PC-3 (cell line): ENCODE measurements at regions not wholly inside any gene's neighbourhood (a gene's known extent, or its start where the extent isn't known, plus 50 kb on each side); places are given as distances from the start of the nearest gene placed in this dataset.

ENCODE experiments used
- ATAC-seq: fragments of 200-7000 bp; cut with Tn5 transposase; 2 replicates; pipeline ENCODE4 v1.9.1; 2020; ENCODE audit warnings: mild to moderate bottlenecking, moderate library complexity
- BruUV-seq: library from RNA; stranded (reverse); fragments of 400-500 nt; replicated peaks from 2 replicates; lab custom pipeline; 2021; lab: Mats Ljungman, UMichigan
- CTCF ChIA-PET: fragments of 300-600 bp; sonication (Branson Sonifier 250); formaldehyde crosslinking; loops from one replicate; lab custom pipeline; 2022; ENCODE audit warnings: antibody characterized with exemption; lab: Charles Lee
- POLR2A ChIA-PET: fragments of 300-600 bp; sonication (Branson Sonifier 250); formaldehyde crosslinking; loops from one replicate; lab custom pipeline; 2022; ENCODE audit warnings: antibody characterized with exemption; ENCODE audit not compliant: unreplicated experiment; lab: Charles Lee
- DNase-seq: peaks from one replicate; pipeline ENCODE4 v3.0.0-alpha.2; 2015
- H2AFZ ChIP-seq: fragments of 300-600 bp; sonication (generic); 2 replicates; pipeline ENCODE4 v1.6.0; 2016; ENCODE audit warnings: antibody characterized with exemption, low read length
- H3F3A ChIP-seq: fragments of 300-600 bp; sonication (generic); one replicate; pipeline ENCODE4 v1.6.0; 2017; ENCODE audit warnings: antibody characterized with exemption, low read length, control low read depth, mild to moderate bottlenecking; ENCODE audit not compliant: unreplicated experiment
- H3K27ac ChIP-seq: fragments of 300-600 bp; sonication (generic); 2 replicates; pipeline ENCODE4 v1.5.1; 2016; ENCODE audit warnings: mild to moderate bottlenecking, low read length
- H3K27me3 ChIP-seq: fragments of 300-600 bp; sonication (generic); 2 replicates; pipeline ENCODE4 v1.6.1; 2016; ENCODE audit warnings: low read length, mixed read lengths
- H3K36me3 ChIP-seq: fragments of 300-600 bp; sonication (generic); 2 replicates; pipeline ENCODE4 v1.6.1; 2016; ENCODE audit warnings: low read depth, mixed run types, low read length, mixed read lengths
- H3K4me1 ChIP-seq: fragments of 300-600 bp; sonication (generic); 2 replicates; pipeline ENCODE4 v1.5.1; 2016; ENCODE audit warnings: low read length; ENCODE audit not compliant: insufficient read depth
- H3K4me2 ChIP-seq: fragments of 300-600 bp; sonication (generic); 2 replicates; pipeline ENCODE4 v1.6.0; 2016; ENCODE audit warnings: low read length
- H3K4me3 ChIP-seq: fragments of 300-600 bp; sonication (generic); 2 replicates; pipeline ENCODE4 v1.5.1; 2016; ENCODE audit warnings: mild to moderate bottlenecking, low read length, mixed read lengths
- H3K79me2 ChIP-seq: fragments of 300-600 bp; sonication (generic); 2 replicates; pipeline ENCODE4 v1.6.1; 2017; ENCODE audit warnings: low read length, mixed read lengths
- H3K9ac ChIP-seq: fragments of 300-600 bp; sonication (generic); 2 replicates; pipeline ENCODE4 v1.6.0; 2016; ENCODE audit warnings: mild to moderate bottlenecking, low read length
- H3K9me2 ChIP-seq: fragments of 300-600 bp; sonication (generic); replicated peaks from 2 replicates; pipeline ENCODE4 v1.6.1; 2016; ENCODE audit warnings: mixed run types, low read length, mixed read lengths
- H3K9me3 ChIP-seq: fragments of 300-600 bp; sonication (generic); 2 replicates; pipeline ENCODE4 v1.6.1; 2016; ENCODE audit warnings: low read length, mixed read lengths
- H4K20me1 ChIP-seq: fragments of 300-600 bp; sonication (generic); 2 replicates; pipeline ENCODE4 v1.6.1; 2016; ENCODE audit warnings: low read length, mixed read lengths
- EZH2 ChIP-seq: fragments of 300-600 bp; sonication (generic); IDR thresholded peaks from one replicate; pipeline ENCODE4 v1.6.1; 2017; ENCODE audit warnings: antibody characterized with exemption, mild to moderate bottlenecking, low read length; ENCODE audit not compliant: unreplicated experiment
- EZH2phosphoT487 ChIP-seq: fragments of 300-600 bp; sonication (generic); IDR thresholded peaks from 2 replicates; pipeline ENCODE4 v1.6.1; 2018; ENCODE audit warnings: mild to moderate bottlenecking, antibody characterized with exemption, low read length, borderline replicate concordance
- intact Hi-C: fragments of 100-400 bp; cut with micrococcal nuclease; formaldehyde crosslinking; loops from 2 replicates; pipeline ENCODE4 v1.9.0; 2023
- TF ChIP-seq, protein P1 (sequence below): fragments of 300-600 bp; sonication (generic); conservative IDR thresholded peaks from 2 replicates; pipeline ENCODE4 v1.5.1; 2017; ENCODE audit warnings: antibody characterized with exemption, low read depth, mild to moderate bottlenecking, low read length

DNA sequence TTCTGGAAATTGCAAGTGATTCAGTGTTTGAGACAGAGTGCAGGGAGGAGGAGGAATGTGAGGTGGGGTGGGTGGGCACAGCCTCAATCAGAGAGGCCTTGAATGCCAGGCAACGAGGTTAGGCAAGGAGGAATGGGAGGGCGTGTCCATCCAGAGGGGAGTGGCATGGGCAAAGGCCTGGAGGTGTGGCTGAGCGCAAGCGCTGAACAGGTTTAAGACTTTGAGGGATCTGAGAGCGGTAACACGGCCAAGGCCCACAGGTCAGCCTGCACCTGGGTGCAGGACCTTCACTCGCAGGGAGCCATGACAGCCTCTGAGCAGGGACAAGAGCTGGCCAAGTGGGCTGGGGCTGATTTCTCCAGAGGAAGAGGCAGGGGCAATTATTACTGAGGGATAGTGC, 125.9 kb downstream of the TPRA1 start:
- H3K36me3 ChIP-seq: no peaks in the 10 kb centered on the region
- no peaks in the 10 kb centered on the region for H3K27me3 ChIP-seq
- no peak overlapping the region for H3K9ac ChIP-seq
- no peak for DNase-seq
- intact Hi-C loops: no loop called here
- no peak overlapping the region for H2AFZ ChIP-seq
- H3K4me1 ChIP-seq: no peaks in the 10 kb centered on the region
- no peak overlapping the region for H3K4me2 ChIP-seq
- no peak overlapping the region for H3K27ac ChIP-seq
- H3K4me3 ChIP-seq: no peak overlapping the region
- no TSS peak for BruUV-seq
- no peaks in the 10 kb centered on the region for H3K79me2 ChIP-seq
- ATAC-seq: no peak
- TF ChIP-seq, protein P1, sequence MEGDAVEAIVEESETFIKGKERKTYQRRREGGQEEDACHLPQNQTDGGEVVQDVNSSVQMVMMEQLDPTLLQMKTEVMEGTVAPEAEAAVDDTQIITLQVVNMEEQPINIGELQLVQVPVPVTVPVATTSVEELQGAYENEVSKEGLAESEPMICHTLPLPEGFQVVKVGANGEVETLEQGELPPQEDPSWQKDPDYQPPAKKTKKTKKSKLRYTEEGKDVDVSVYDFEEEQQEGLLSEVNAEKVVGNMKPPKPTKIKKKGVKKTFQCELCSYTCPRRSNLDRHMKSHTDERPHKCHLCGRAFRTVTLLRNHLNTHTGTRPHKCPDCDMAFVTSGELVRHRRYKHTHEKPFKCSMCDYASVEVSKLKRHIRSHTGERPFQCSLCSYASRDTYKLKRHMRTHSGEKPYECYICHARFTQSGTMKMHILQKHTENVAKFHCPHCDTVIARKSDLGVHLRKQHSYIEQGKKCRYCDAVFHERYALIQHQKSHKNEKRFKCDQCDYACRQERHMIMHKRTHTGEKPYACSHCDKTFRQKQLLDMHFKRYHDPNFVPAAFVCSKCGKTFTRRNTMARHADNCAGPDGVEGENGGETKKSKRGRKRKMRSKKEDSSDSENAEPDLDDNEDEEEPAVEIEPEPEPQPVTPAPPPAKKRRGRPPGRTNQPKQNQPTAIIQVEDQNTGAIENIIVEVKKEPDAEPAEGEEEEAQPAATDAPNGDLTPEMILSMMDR: no peak
- TF ChIP-seq EZH2phosphoT487: no peak
- TF ChIP-seq EZH2: no peak
- ChIA-PET POLR2A (no interaction called here), CTCF (no interaction called here)
- no peaks in the 10 kb centered on the region for H3K9me2 ChIP-seq
- H3K9me3 ChIP-seq: no peaks in the 10 kb centered on the region
- no peaks in the 10 kb centered on the region for H3F3A ChIP-seq
- H4K20me1 ChIP-seq: no peaks in the 10 kb centered on the region

DNA sequence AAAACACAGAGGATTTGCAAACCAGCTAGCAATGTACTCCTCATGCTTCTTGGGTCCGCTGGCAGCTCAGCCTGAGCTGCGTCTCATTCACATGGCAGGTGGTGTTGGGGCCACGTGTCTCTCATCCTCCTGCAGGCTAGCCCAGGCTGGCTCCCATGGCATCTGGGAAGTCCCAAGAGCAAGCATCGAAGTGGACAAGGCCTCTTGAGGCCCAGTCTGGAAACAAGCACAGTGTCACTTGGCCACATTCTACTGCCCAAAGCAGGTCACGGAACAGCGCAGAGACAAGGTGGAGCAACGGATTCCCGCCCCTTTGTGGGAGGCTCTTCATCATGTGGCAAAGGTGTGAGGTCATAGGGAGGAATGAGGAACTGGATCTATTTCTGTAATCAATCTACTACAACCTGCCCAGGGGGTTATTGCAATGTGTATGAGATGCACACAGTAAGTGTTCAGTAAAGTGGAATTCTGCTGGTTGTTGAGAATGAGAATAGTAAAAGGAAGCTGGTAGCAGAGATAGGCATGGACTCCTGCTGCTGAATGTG, 128.3 kb downstream of the TPRA1 start:
- Histone ChIP-seq H3K4me3 (no peak overlapping the region), H3K4me1 (no peaks in the 10 kb centered on the region), H3K4me2 (no peak overlapping the region), H3K9me2 (no peaks in the 10 kb centered on the region), H3K27me3 (no peaks in the 10 kb centered on the region), H4K20me1 (no peaks in the 10 kb centered on the region), H3K9me3 (no peaks in the 10 kb centered on the region), H3K27ac (no peak overlapping the region), H2AFZ (no peak overlapping the region), H3K36me3 (no peaks in the 10 kb centered on the region), H3K79me2 (no peaks in the 10 kb centered on the region), H3K9ac (no peak overlapping the region), H3F3A (no peaks in the 10 kb centered on the region)
- CTCF ChIA-PET: no interaction called here
- intact Hi-C loops: no loop called here
- no peak for DNase-seq
- POLR2A ChIA-PET: no interaction called here
- no peak for ATAC-seq
- BruUV-seq: no TSS peak
- TF ChIP-seq, protein P1: no peak
- TF ChIP-seq EZH2 (no peak), EZH2phosphoT487 (no peak)

DNA sequence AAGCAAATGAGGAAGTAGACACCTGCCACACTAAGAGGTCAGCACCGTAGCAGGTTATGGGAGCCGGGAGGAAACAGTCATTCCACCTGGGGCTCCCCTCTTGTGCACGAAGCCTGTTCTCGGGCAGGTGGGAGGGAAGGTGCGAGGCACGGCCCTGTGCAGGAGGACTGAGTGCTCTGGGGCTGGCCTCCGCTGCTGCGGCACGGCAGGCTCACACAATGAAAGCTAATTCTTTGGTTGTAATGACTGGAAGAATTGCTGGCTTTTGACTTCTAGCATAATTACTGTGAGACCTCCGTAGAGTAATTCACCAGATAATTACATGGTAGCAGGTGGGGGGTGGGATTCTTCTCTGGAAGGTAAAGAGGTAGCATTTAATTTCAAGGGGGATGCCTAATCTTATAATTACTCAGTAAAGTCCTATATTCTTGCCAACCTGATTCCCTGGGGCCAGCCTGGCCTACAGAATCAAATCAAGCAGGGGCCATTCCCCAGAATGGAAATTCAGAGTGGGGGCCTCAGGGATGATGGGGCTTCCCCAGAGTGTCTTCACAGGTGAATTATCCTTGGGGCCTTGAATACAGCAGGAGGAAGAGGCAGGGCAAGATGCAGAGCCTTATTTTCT, 129.1 kb downstream of the TPRA1 start:
- no TSS peak for BruUV-seq
- POLR2A ChIA-PET: no interaction called here

More for the DNA sequence above, 129.1 kb downstream of the TPRA1 start:
- intact Hi-C loops: no loop called here
- no peaks in the 10 kb centered on the region for H3K9me3 ChIP-seq
- ATAC-seq (no peak), DNase-seq (no peak)
- no peaks in the 10 kb centered on the region for H3K9me2 ChIP-seq
- H3K36me3 ChIP-seq: no peaks in the 10 kb centered on the region
- no peaks in the 10 kb centered on the region for H4K20me1 ChIP-seq
- H3K4me3 ChIP-seq: no peak overlapping the region
- H3K4me1 ChIP-seq: peaks cover 1% of the 10 kb centered on the region
- no peaks in the 10 kb centered on the region for H3K79me2 ChIP-seq
- TF ChIP-seq EZH2: no peak
- TF ChIP-seq, protein P1: no peak
- no peak for TF ChIP-seq EZH2phosphoT487
- H3K9ac ChIP-seq: no peak overlapping the region
- no peak overlapping the region for H2AFZ ChIP-seq
- no peak overlapping the region for H3K4me2 ChIP-seq
- CTCF ChIA-PET: no interaction called here
- no peaks in the 10 kb centered on the region for H3F3A ChIP-seq
- no peak overlapping the region for H3K27ac ChIP-seq
- H3K27me3 ChIP-seq: no peaks in the 10 kb centered on the region
